Neuronal stem cell (in vitro differentiated cells): ENCODE measurements at regions not wholly inside any gene's neighbourhood (a gene's known extent, or its start where the extent isn't known, plus 50 kb on each side); places are given as distances from the start of the nearest gene placed in this dataset.
A peak's percentile ranks its signal among the peaks of the same experiment; 100 is the strongest.
"Not testable (repeated sequence)": the region's sequence is repeated elsewhere in the genome, so short reads cannot be mapped to it uniquely, and the experiment has no call there.

ENCODE experiments used
- DNase-seq: peaks from one replicate; pipeline ENCODE4 v3.0.0-alpha.2; 2013; ENCODE audit warnings: low spot score
- H2AFZ ChIP-seq: one replicate; pipeline ENCODE4 v1.6.1; 2013; ENCODE audit warnings: mild to moderate bottlenecking, low read length, inconsistent platforms
- H2AK5ac ChIP-seq: 2 replicates; pipeline ENCODE4 v1.6.1; 2013; ENCODE audit warnings: low read depth, mild to moderate bottlenecking, inconsistent platforms, low read length, moderate library complexity, mixed read lengths
- H2BK120ac ChIP-seq: 2 replicates; pipeline ENCODE4 v1.6.1; 2013; ENCODE audit warnings: low read depth, mild to moderate bottlenecking, inconsistent platforms, low read length, moderate library complexity, mixed read lengths
- H2BK12ac ChIP-seq: one replicate; pipeline ENCODE4 v1.6.1; 2013; ENCODE audit warnings: low read length, inconsistent platforms
- H2BK15ac ChIP-seq: 2 replicates; pipeline ENCODE4 v1.6.1; 2013; ENCODE audit warnings: mild to moderate bottlenecking, low read length, inconsistent platforms, mixed read lengths
- H2BK5ac ChIP-seq: one replicate; pipeline ENCODE4 v1.6.1; 2013; ENCODE audit warnings: inconsistent platforms, mild to moderate bottlenecking, low read length, moderate library complexity
- H3K14ac ChIP-seq: one replicate; pipeline ENCODE4 v1.6.1; 2013; ENCODE audit warnings: low read length, inconsistent platforms
- H3K18ac ChIP-seq: 2 replicates; pipeline ENCODE4 v1.6.1; 2013; ENCODE audit warnings: low read length, inconsistent platforms
- H3K23ac ChIP-seq: 2 replicates; pipeline ENCODE4 v1.6.1; 2013; ENCODE audit warnings: low read depth, mild to moderate bottlenecking, mixed read lengths, low read length, inconsistent platforms; ENCODE audit not compliant: poor library complexity
- H3K27ac ChIP-seq: replicated peaks from 3 replicates; pipeline ENCODE4 v1.5.1; 2013; ENCODE audit warnings: low read length, inconsistent platforms
- H3K27me3 ChIP-seq, 3 experiments: 2 replicates each; pipeline ENCODE4 v1.6.1; 2013; ENCODE audit warnings: low read length in 3 of 3, mild to moderate bottlenecking in 2 of 3, inconsistent platforms in 1 of 3, low read depth in 1 of 3, mixed read lengths in 1 of 3, moderate library complexity in 1 of 3; ENCODE audit not compliant: control insufficient read depth in 3 of 3, insufficient read depth in 3 of 3
- H3K36me3 ChIP-seq, 2 donors: replicated peaks in 1 of 2; 2 replicates each; pipeline ENCODE4 v1.6.1; 2013; ENCODE audit warnings: low read length in 2 of 2; ENCODE audit not compliant: control insufficient read depth in 2 of 2, insufficient read depth in 2 of 2
- H3K4ac ChIP-seq: 2 replicates; pipeline ENCODE4 v1.6.1; 2013; ENCODE audit warnings: inconsistent platforms, mild to moderate bottlenecking, low read length, moderate library complexity
- H3K4me1 ChIP-seq, 2 donors: 1 replicate in 1 of 2; 2 replicates in 1 of 2; pipeline ENCODE4 v1.6.1; 2013; ENCODE audit warnings: low read length in 2 of 2, low read depth in 1 of 2; ENCODE audit not compliant: control insufficient read depth in 2 of 2, insufficient read depth in 1 of 2
- H3K4me2 ChIP-seq: one replicate; pipeline ENCODE4 v1.6.1; 2013; ENCODE audit warnings: mild to moderate bottlenecking, low read length, inconsistent platforms; ENCODE audit not compliant: insufficient read depth, poor library complexity, severe bottlenecking
- H3K4me3 ChIP-seq, 2 donors: 2 replicates each; pipeline ENCODE4 v1.5.1; 2013; ENCODE audit warnings: low read length in 2 of 2, mild to moderate bottlenecking in 2 of 2, inconsistent platforms in 1 of 2, moderate library complexity in 1 of 2
- H3K79me1 ChIP-seq: one replicate; pipeline ENCODE4 v1.6.1; 2013; ENCODE audit warnings: low read depth, mild to moderate bottlenecking, inconsistent platforms, low read length, moderate library complexity
- H3K9ac ChIP-seq: one replicate; pipeline ENCODE4 v1.6.1; 2013; ENCODE audit warnings: mild to moderate bottlenecking, low read depth, low read length, inconsistent platforms; ENCODE audit not compliant: poor library complexity
- H3K9me3 ChIP-seq, 2 donors: replicated peaks in 1 of 2; 2 replicates each; pipeline versions ENCODE3 to v1.6.1; 2013; ENCODE audit warnings: low read length in 2 of 2, mild to moderate bottlenecking in 2 of 2, inconsistent platforms in 1 of 2, low read depth in 1 of 2, mixed read lengths in 1 of 2, moderate library complexity in 1 of 2; ENCODE audit not compliant: control insufficient read depth in 2 of 2, insufficient read depth in 1 of 2
- H4K8ac ChIP-seq: one replicate; pipeline ENCODE4 v1.6.1; 2013; ENCODE audit warnings: low read depth, mild to moderate bottlenecking, inconsistent platforms, low read length, moderate library complexity
- H4K91ac ChIP-seq: one replicate; pipeline ENCODE4 v1.6.1; 2013; ENCODE audit warnings: low read length, low read depth, mild to moderate bottlenecking, inconsistent platforms; ENCODE audit not compliant: poor library complexity
- WGBS, 2 donors: extraction: QIAGEN DNeasy Blood & Tissue Kit; methylation state at CpG; one replicate each; pipeline ENCODE4 v1.1.7; 2013; ENCODE audit warnings: missing lambda C conversion rate in 2 of 2, mixed read lengths in 1 of 2; ENCODE audit not compliant: insufficient read length in 2 of 2, insufficient replicate concordance in 1 of 2; ENCODE audit errors: extremely low coverage in 2 of 2; 5-methylcytosine and 5-hydroxymethylcytosine counted together

DNA sequence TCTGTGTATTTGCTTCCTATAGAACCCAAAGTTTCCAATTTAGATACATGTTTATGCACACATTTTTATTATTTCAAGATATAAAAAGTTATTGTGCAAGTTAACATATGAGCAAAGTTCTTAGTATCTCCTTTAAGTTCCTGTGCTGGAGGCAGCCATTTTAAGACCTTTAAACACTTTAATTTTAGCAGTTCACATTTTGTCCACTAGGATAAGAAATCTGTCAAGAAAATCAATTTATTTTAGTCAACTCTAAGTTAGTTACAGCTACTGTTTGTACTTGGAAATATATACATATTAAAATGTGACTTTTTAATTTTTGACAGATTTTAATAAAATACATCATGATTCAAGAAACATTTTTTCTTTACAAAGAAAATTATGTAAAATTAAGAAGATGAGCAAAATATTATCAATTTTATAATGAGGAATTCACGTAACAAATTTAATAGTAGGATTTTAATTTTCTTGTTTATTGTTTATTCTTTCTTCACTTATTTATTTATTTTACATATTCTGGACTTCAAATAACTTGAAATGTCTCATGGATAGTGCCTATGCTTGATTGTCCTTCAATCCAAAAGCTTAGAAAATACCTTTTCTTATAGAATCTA, 402.6 kb upstream of the GBE1 start:
- Histone ChIP-seq H3K27ac (no peak overlapping the region), H3K23ac (no peak overlapping the region), H2BK120ac (no peak overlapping the region), H3K79me1 (no peaks in the 10 kb centered on the region), H3K27me3 (no peaks in the 10 kb centered on the region), H3K4ac (no peak overlapping the region), H3K4me2 (no peak overlapping the region), H2BK12ac (no peak overlapping the region), H3K18ac (no peak overlapping the region), H2BK15ac (no peak overlapping the region), H3K36me3 (no peaks in the 10 kb centered on the region), H3K4me3 (no peak overlapping the region), H4K91ac (no peak overlapping the region), H3K4me1 (no peaks in the 10 kb centered on the region), H3K9ac (no peak overlapping the region), H3K14ac (no peak overlapping the region), H4K8ac (no peak overlapping the region), H2BK5ac (no peak overlapping the region), H2AFZ (peak overlapping the region; percentile 84), H2AK5ac (no peak overlapping the region), H3K9me3 (no peaks in the 10 kb centered on the region)
- WGBS, 2 donors, result no CpG with 5 or more reads among the region's 1 CpG
- DNase-seq, result no peak

DNA sequence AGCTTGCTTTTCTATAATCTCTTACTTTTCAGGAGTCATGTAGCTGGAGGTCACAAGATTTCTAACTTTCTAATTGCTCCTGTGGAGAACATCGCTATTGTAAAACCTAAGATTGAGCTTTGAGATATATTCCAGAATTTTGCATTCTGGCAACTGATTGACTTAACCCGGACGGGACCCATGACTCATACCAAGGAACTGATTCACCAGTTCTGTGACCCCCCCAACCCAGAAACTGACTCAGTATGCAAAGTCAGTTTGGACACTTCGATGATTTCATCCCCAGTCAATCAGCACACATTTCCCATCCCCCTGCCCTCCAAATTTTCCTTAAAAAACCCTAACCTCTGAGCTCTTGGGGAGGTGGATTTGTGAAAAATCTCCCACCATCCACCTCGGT, 396.5 kb upstream of the GBE1 start:
- no peaks in the 10 kb centered on the region for H3K4me1 ChIP-seq
- no peak overlapping the region for H3K4ac ChIP-seq
- WGBS, 2 donors, result no CpG with 5 or more reads among the region's 5 CpGs
- H2BK5ac ChIP-seq, result no peak overlapping the region
- H2BK15ac ChIP-seq, result no peak overlapping the region
- no peak overlapping the region for H4K8ac ChIP-seq
- H2AK5ac ChIP-seq, result no peak overlapping the region
- no peak overlapping the region for H3K4me3 ChIP-seq
- H3K9ac ChIP-seq, result no peak overlapping the region
- H4K91ac ChIP-seq, result no peak overlapping the region
- H2BK12ac ChIP-seq, result no peak overlapping the region
- no peak overlapping the region for H3K4me2 ChIP-seq
- H3K27me3 ChIP-seq, result no peaks in the 10 kb centered on the region
- H3K14ac ChIP-seq, result no peak overlapping the region
- no peaks in the 10 kb centered on the region for H3K79me1 ChIP-seq
- H3K27ac ChIP-seq, result no peak overlapping the region
- no peak for DNase-seq
- H2BK120ac ChIP-seq, result no peak overlapping the region
- no peaks in the 10 kb centered on the region for H3K36me3 ChIP-seq
- H3K9me3 ChIP-seq, result peaks cover 0 to 3% of the 10 kb centered on the region in 2 donors
- H3K23ac ChIP-seq, result no peak overlapping the region
- H2AFZ ChIP-seq, result no peak overlapping the region
- H3K18ac ChIP-seq, result no peak overlapping the region

- not testable (repeated sequence) for H3K4ac ChIP-seq, H3K36me3 ChIP-seq, H3K79me1 ChIP-seq, H3K27ac ChIP-seq, H3K4me1 ChIP-seq, H3K27me3 ChIP-seq, H3K18ac ChIP-seq, H3K9me3 ChIP-seq, H3K9ac ChIP-seq, H3K23ac ChIP-seq, H3K4me3 ChIP-seq, H3K14ac ChIP-seq, H3K4me2 ChIP-seq, H2AK5ac ChIP-seq, H2BK15ac ChIP-seq, H2AFZ ChIP-seq, DNase-seq, H4K8ac ChIP-seq, H2BK120ac ChIP-seq, H4K91ac ChIP-seq, H2BK5ac ChIP-seq, H2BK12ac ChIP-seq
- WGBS, 2 donors, result no CpG with 5 or more reads among the region's 1 CpG
These were observed 392.4 kb upstream of the GBE1 start for GRCh38 chr3:82153892-82154291.

- Histone ChIP-seq H3K9me3 (no peaks in the 10 kb centered on the region), H3K79me1 (no peaks in the 10 kb centered on the region), H3K9ac (no peak overlapping the region), H3K27ac (no peak overlapping the region), H3K36me3 (no peaks in the 10 kb centered on the region), H3K23ac (no peak overlapping the region), H3K27me3 (no peaks in the 10 kb centered on the region), H2BK120ac (no peak overlapping the region), H2BK12ac (no peak overlapping the region), H3K4me3 (no peak overlapping the region), H2AFZ (no peak overlapping the region), H2AK5ac (no peak overlapping the region), H2BK15ac (no peak overlapping the region), H3K4me2 (no peak overlapping the region), H3K4ac (no peak overlapping the region), H2BK5ac (no peak overlapping the region), H4K91ac (no peak overlapping the region), H3K4me1 (no peaks in the 10 kb centered on the region), H4K8ac (no peak overlapping the region), H3K18ac (no peak overlapping the region), H3K14ac (no peak overlapping the region)
- DNase-seq, result no peak
- no CpG with 5 or more reads among the region's 2 CpGs for WGBS, 2 donors
These were observed 384.3 kb upstream of the GBE1 start for GRCh38 chr3:82145742-82146141.
